Right atrium auricular region (tissue), 2 donors: ENCODE measurements at regions not wholly inside any gene's neighbourhood (a gene's known extent, or its start where the extent isn't known, plus 50 kb on each side); places are given as distances from the start of the nearest gene placed in this dataset.

Experiments used
- DNase-seq: peaks from one replicate; pipeline ENCODE4 v3.0.0-alpha.2; 2019; ENCODE audit warnings: low spot score
- H3K27ac ChIP-seq, 2 donors: fragments of 200-600 bp; sonication (generic); 1 replicate in 1 of 2; 2 replicates in 1 of 2; pipeline ENCODE4 v1.5.1; 2016 to 2019
- H3K27me3 ChIP-seq, 2 donors: fragments of 200-600 bp; sonication (generic); one replicate each; pipeline versions ENCODE4 v1.5.1 to v1.6.0; 2017 to 2019
- H3K36me3 ChIP-seq: fragments of 200-600 bp; sonication (generic); one replicate; pipeline ENCODE4 v1.5.1; 2016
- H3K4me1 ChIP-seq, 2 donors: fragments of 200-600 bp; sonication (generic); one replicate each; pipeline versions ENCODE4 v1.5.1 to v1.6.0; 2017 to 2019
- H3K4me3 ChIP-seq, 2 donors: fragments of 200-600 bp; sonication (generic); 1 replicate in 1 of 2; 2 replicates in 1 of 2; pipeline ENCODE4 v1.5.1; 2017 to 2019; ENCODE audit warnings: mild to moderate bottlenecking in 1 of 2, moderate library complexity in 1 of 2
- H3K9me3 ChIP-seq, 2 donors: fragments of 200-600 bp; sonication (generic); one replicate each; pipeline ENCODE4 v1.5.1; 2019
- CTCF ChIP-seq, 2 donors: fragments of 200-600 bp; sonication (generic); IDR thresholded peaks; one replicate each; pipeline ENCODE4 v1.5.1; 2019; ENCODE audit warnings: antibody characterized with exemption in 2 of 2

GRCh38 chr18:56166914-56167313, 471.5 kb downstream of the TXNL1 start:
- TF ChIP-seq CTCF (IDR thresholded peaks at IDR 0.05): no peak
- Histone ChIP-seq H3K36me3 (no peaks in the 10 kb centered on the region), H3K4me1 (peaks cover 0 to 29% of the 10 kb centered on the region in 2 donors), H3K4me3 (no peak overlapping the region), H3K27me3 (no peaks in the 10 kb centered on the region), H3K27ac (no peak overlapping the region), H3K9me3 (no peaks in the 10 kb centered on the region)
- DNase-seq: no peak

- Histone ChIP-seq H3K27ac (no peak overlapping the region), H3K9me3 (no peaks in the 10 kb centered on the region), H3K4me1 (peaks cover 0 to 36% of the 10 kb centered on the region in 2 donors), H3K36me3 (no peaks in the 10 kb centered on the region), H3K4me3 (no peak overlapping the region), H3K27me3 (no peaks in the 10 kb centered on the region)
- no peak for DNase-seq
- TF ChIP-seq CTCF (IDR thresholded peaks at IDR 0.05): no peak
These were observed 472.6 kb downstream of the TXNL1 start for GRCh38 chr18:56165601-56166355.

- H3K27ac ChIP-seq: peak overlapping the region; percentile 62 to 87
- H3K27me3 ChIP-seq: no peaks in the 10 kb centered on the region
- no peak overlapping the region for H3K4me3 ChIP-seq
- H3K9me3 ChIP-seq: no peaks in the 10 kb centered on the region
- TF ChIP-seq CTCF (IDR thresholded peaks at IDR 0.05): no peak
- H3K4me1 ChIP-seq: peaks cover 0 to 26% of the 10 kb centered on the region in 2 donors
- no peak for DNase-seq
- H3K36me3 ChIP-seq: no peaks in the 10 kb centered on the region
These were observed 475.8 kb downstream of the TXNL1 start for GRCh38 chr18:56162311-56163265.

GRCh38 chr18:56161566-56162260, 476.7 kb downstream of the TXNL1 start:
- TF ChIP-seq CTCF (IDR thresholded peaks at IDR 0.05): no peak
- H3K4me3 ChIP-seq: no peak overlapping the region
- no peaks in the 10 kb centered on the region for H3K9me3 ChIP-seq
- H3K4me1 ChIP-seq: peaks cover 0 to 22% of the 10 kb centered on the region in 2 donors
- no peaks in the 10 kb centered on the region for H3K36me3 ChIP-seq
- H3K27me3 ChIP-seq: no peaks in the 10 kb centered on the region
- H3K27ac ChIP-seq: peak overlapping the region; percentile 62 to 87
- DNase-seq: no peak

- Histone ChIP-seq H3K9me3 (no peaks in the 10 kb centered on the region), H3K27ac (no peak overlapping the region), H3K4me3 (no peak overlapping the region), H3K36me3 (no peaks in the 10 kb centered on the region), H3K27me3 (no peaks in the 10 kb centered on the region), H3K4me1 (peaks cover 0 to 22% of the 10 kb centered on the region in 2 donors)
- no peak for TF ChIP-seq CTCF (IDR thresholded peaks at IDR 0.05)
- DNase-seq: no peak
These were observed 479.7 kb downstream of the TXNL1 start for GRCh38 chr18:56158676-56159075.
